PC-9 (cell line): ENCODE measurements at regions not wholly inside any gene's neighbourhood (a gene's known extent, or its start where the extent isn't known, plus 50 kb on each side); places are given as distances from the start of the nearest gene placed in this dataset.

Experiments used
- BruUV-seq: library from RNA; stranded (reverse); fragments of 400-500 nt; replicated peaks from 2 replicates; lab custom pipeline; 2021; lab: Mats Ljungman, UMichigan
- CTCF ChIA-PET: fragments of 300-600 bp; sonication (Branson Sonifier 250); formaldehyde crosslinking; loops from one replicate; lab custom pipeline; 2022; ENCODE audit warnings: antibody characterized with exemption; lab: Charles Lee
- POLR2A ChIA-PET: fragments of 300-600 bp; sonication (Branson Sonifier 250); formaldehyde crosslinking; loops from one replicate; lab custom pipeline; 2022; ENCODE audit warnings: antibody characterized with exemption; ENCODE audit not compliant: unreplicated experiment; lab: Charles Lee
- DNase-seq, 2 experiments: peaks; one replicate each; pipeline versions ENCODE4 v3.0.0 to v3.0.0-alpha.2; 2015 to 2022; ENCODE audit warnings: mixed read lengths in 1 of 2
- H2AFZ ChIP-seq: fragments of 200-600 bp; sonication (generic); 2 replicates; pipeline ENCODE4 v1.8.1; 2017; ENCODE audit warnings: antibody characterized with exemption
- H3F3A ChIP-seq: fragments of 200-600 bp; sonication (generic); 2 replicates; pipeline ENCODE4 v1.8.1; 2017; ENCODE audit warnings: antibody characterized with exemption, mild to moderate bottlenecking, low read depth; ENCODE audit not compliant: insufficient read depth
- H3K27ac ChIP-seq: fragments of 200-600 bp; sonication (generic); 2 replicates; pipeline ENCODE4 v1.6.1; 2016; ENCODE audit warnings: mixed run types
- H3K27me3 ChIP-seq: fragments of 200-600 bp; sonication (generic); 2 replicates; pipeline ENCODE4 v1.6.1; 2016; ENCODE audit warnings: low read depth, mixed run types; ENCODE audit not compliant: insufficient read depth
- H3K36me3 ChIP-seq: fragments of 200-600 bp; sonication (generic); 2 replicates; pipeline ENCODE4 v1.6.1; 2016; ENCODE audit warnings: low read depth, mixed run types
- H3K4me1 ChIP-seq: fragments of 200-600 bp; sonication (generic); replicated peaks from 2 replicates; pipeline ENCODE4 v1.6.1; 2016; ENCODE audit warnings: mixed run types; ENCODE audit not compliant: insufficient read depth
- H3K4me2 ChIP-seq: fragments of 200-600 bp; sonication (generic); 2 replicates; pipeline ENCODE4 v1.6.1; 2017; ENCODE audit warnings: mixed run types
- H3K4me3 ChIP-seq: fragments of 200-600 bp; sonication (generic); 2 replicates; pipeline ENCODE4 v1.6.1; 2016; ENCODE audit warnings: mixed run types
- H3K79me2 ChIP-seq: fragments of 200-600 bp; sonication (generic); 2 replicates; pipeline ENCODE4 v1.6.1; 2017; ENCODE audit warnings: low read depth, mixed run types
- H3K9me2 ChIP-seq: fragments of 200-600 bp; sonication (generic); 2 replicates; pipeline ENCODE4 v1.8.1; 2017; ENCODE audit warnings: mild to moderate bottlenecking; ENCODE audit not compliant: insufficient read depth
- H3K9me3 ChIP-seq: fragments of 200-600 bp; sonication (generic); 2 replicates; pipeline ENCODE4 v1.8.1; 2016; ENCODE audit warnings: low read depth; ENCODE audit not compliant: insufficient read depth
- H4K20me1 ChIP-seq: fragments of 200-600 bp; sonication (generic); 2 replicates; pipeline ENCODE4 v1.8.1; 2017; ENCODE audit not compliant: insufficient read depth
- CTCF ChIP-seq: fragments of 200-600 bp; sonication (generic); conservative IDR thresholded peaks from 2 replicates; pipeline ENCODE4 v1.6.1; 2017; ENCODE audit warnings: mixed run types, antibody characterized with exemption, mild to moderate bottlenecking, moderate library complexity
- EZH2 ChIP-seq: fragments of 200-600 bp; sonication (generic); IDR thresholded peaks from 2 replicates; pipeline ENCODE4 v1.8.0; 2017; ENCODE audit warnings: antibody characterized with exemption, low read depth
- intact Hi-C: fragments of 100-400 bp; cut with micrococcal nuclease; formaldehyde crosslinking; loops from one replicate; pipeline ENCODE4 v1.10.0; 2022; ENCODE audit not compliant: unreplicated experiment

- H3K9me2 ChIP-seq: no peaks in the 10 kb centered on the region
- ChIA-PET CTCF (no interaction called here), POLR2A (no interaction called here)
- no peak for DNase-seq
- BruUV-seq: no TSS peak
- H3K27ac ChIP-seq: no peak overlapping the region
- H2AFZ ChIP-seq: no peak overlapping the region
- H3K9me3 ChIP-seq: no peaks in the 10 kb centered on the region
- H3K4me2 ChIP-seq: no peak overlapping the region
- no peaks in the 10 kb centered on the region for H3K4me1 ChIP-seq
- intact Hi-C loops: no loop called here
- TF ChIP-seq EZH2: no peak
- no peak overlapping the region for H3K4me3 ChIP-seq
- no peaks in the 10 kb centered on the region for H3K79me2 ChIP-seq
- no peaks in the 10 kb centered on the region for H3F3A ChIP-seq
- no peaks in the 10 kb centered on the region for H3K27me3 ChIP-seq
- no peaks in the 10 kb centered on the region for H4K20me1 ChIP-seq
- H3K36me3 ChIP-seq: no peaks in the 10 kb centered on the region
Measured at GRCh38 chr10:64211466-64211865, 690.3 kb downstream of the REEP3 start.

- ChIA-PET CTCF (no interaction called here), POLR2A (no interaction called here)
- Histone ChIP-seq H4K20me1 (no peaks in the 10 kb centered on the region), H3K79me2 (no peaks in the 10 kb centered on the region), H3K27me3 (no peaks in the 10 kb centered on the region), H3K4me1 (no peaks in the 10 kb centered on the region), H3K27ac (no peak overlapping the region), H3K9me2 (no peaks in the 10 kb centered on the region; the same call in 1 of the 2 replicates), H2AFZ (no peak overlapping the region), H3K4me3 (no peak overlapping the region), H3K4me2 (no peak overlapping the region), H3F3A (no peaks in the 10 kb centered on the region), H3K36me3 (no peaks in the 10 kb centered on the region), H3K9me3 (no peaks in the 10 kb centered on the region)
- no peak for DNase-seq
- intact Hi-C loops: no loop called here
- BruUV-seq: no TSS peak
- no peak for TF ChIP-seq CTCF
- TF ChIP-seq EZH2: no peak
Measured at GRCh38 chr10:64215088-64215487, 693.9 kb downstream of the REEP3 start.

- Histone ChIP-seq H3K4me2 (no peak overlapping the region), H3K4me1 (no peaks in the 10 kb centered on the region), H3K27me3 (no peaks in the 10 kb centered on the region), H3K9me3 (peaks cover 5% of the 10 kb centered on the region; the same call in 1 of the 2 replicates), H2AFZ (no peak overlapping the region), H3K27ac (no peak overlapping the region), H3K4me3 (no peak overlapping the region), H4K20me1 (0 out of 2 replicates have a peak, but pooled peaks cover 4% of the 10 kb centered on the region), H3K9me2 (no peaks in the 10 kb centered on the region; the same call in 1 of the 2 replicates), H3K36me3 (no peaks in the 10 kb centered on the region), H3F3A (no peaks in the 10 kb centered on the region), H3K79me2 (no peaks in the 10 kb centered on the region)
- intact Hi-C loops: no loop called here
- DNase-seq: no peak
- CTCF ChIA-PET: no interaction called here
- no peak for TF ChIP-seq EZH2
- no peak for TF ChIP-seq CTCF
- POLR2A ChIA-PET: no interaction called here
- no TSS peak for BruUV-seq
Measured at GRCh38 chr10:64219271-64220025, 698.2 kb downstream of the REEP3 start.

- CTCF ChIA-PET: no interaction called here
- Histone ChIP-seq H3K4me2 (no peak overlapping the region), H3K9me2 (no peaks in the 10 kb centered on the region), H3K36me3 (no peaks in the 10 kb centered on the region), H3K9me3 (no peaks in the 10 kb centered on the region), H3F3A (no peaks in the 10 kb centered on the region), H3K79me2 (no peaks in the 10 kb centered on the region), H3K27me3 (no peaks in the 10 kb centered on the region), H3K4me1 (no peaks in the 10 kb centered on the region), H3K4me3 (no peak overlapping the region), H4K20me1 (no peaks in the 10 kb centered on the region), H2AFZ (no peak overlapping the region), H3K27ac (no peak overlapping the region)
- TF ChIP-seq EZH2: no peak
- TF ChIP-seq CTCF: no peak
- POLR2A ChIA-PET: no interaction called here
- intact Hi-C loops: no loop called here
- no peak for DNase-seq
- BruUV-seq: no TSS peak
Measured at GRCh38 chr10:64234489-64234888, 713.3 kb downstream of the REEP3 start.
